HEK293T (cell line): ENCODE measurements at regions not wholly inside any gene's neighbourhood (a gene's known extent, or its start where the extent isn't known, plus 50 kb on each side); places are given as distances from the start of the nearest gene placed in this dataset.
"Not testable (repeated sequence)": the region's sequence is repeated elsewhere in the genome, so short reads cannot be mapped to it uniquely, and the experiment has no call there.

Experiments used
- CTCF ChIA-PET: fragments of 350-600 bp; formaldehyde crosslinking; extraction: SDS; loops from one replicate; lab custom pipeline; 2021; ENCODE audit warnings: antibody characterized with exemption, inconsistent platforms; lab: Yijun Ruan, JAX
- POLR2A ChIA-PET: fragments of 350-600 bp; formaldehyde crosslinking; extraction: SDS; loops from one replicate; lab custom pipeline; 2020; ENCODE audit warnings: antibody characterized with exemption, inconsistent platforms; lab: Yijun Ruan, JAX
- DNase-seq: peaks from one replicate; pipeline ENCODE4 v3.0.0; 2012; ENCODE audit warnings: mixed read lengths; ENCODE audit errors: extremely low spot score
- ARNT ChIP-seq: fragments of 450-650 bp; IDR thresholded peaks from 2 replicates; pipeline ENCODE4 v1.6.1; 2017; ENCODE audit warnings: mild to moderate bottlenecking
- BHLHE40 ChIP-seq: fragments of 450-650 bp; IDR thresholded peaks from 2 replicates; pipeline ENCODE4 v1.6.1; 2016; ENCODE audit warnings: mild to moderate bottlenecking, moderate library complexity, borderline replicate concordance
- CTBP1 ChIP-seq: fragments of 450-650 bp; IDR thresholded peaks from 2 replicates; pipeline ENCODE4 v1.6.1; 2016; ENCODE audit warnings: borderline replicate concordance
- ELF4 ChIP-seq: fragments of 450-650 bp; IDR thresholded peaks from 2 replicates; pipeline ENCODE4 v1.6.1; 2017; ENCODE audit warnings: antibody characterized with exemption
- FOXA1 ChIP-seq: fragments of 450-650 bp; IDR thresholded peaks from 2 replicates; pipeline ENCODE4 v1.6.1; 2016; ENCODE audit warnings: mild to moderate bottlenecking
- FOXK2 ChIP-seq: fragments of 450-650 bp; IDR thresholded peaks from 2 replicates; pipeline ENCODE4 v1.6.1; 2016; ENCODE audit warnings: mild to moderate bottlenecking
- FOXM1 ChIP-seq: fragments of 450-650 bp; IDR thresholded peaks from 2 replicates; pipeline ENCODE4 v1.6.1; 2017; ENCODE audit warnings: mild to moderate bottlenecking, borderline replicate concordance
- HDGF ChIP-seq: fragments of 450-650 bp; IDR thresholded peaks from 2 replicates; pipeline ENCODE4 v1.6.1; 2017; ENCODE audit warnings: antibody characterized with exemption, borderline replicate concordance
- L3MBTL2 ChIP-seq: fragments of 450-650 bp; conservative IDR thresholded peaks from 2 replicates; pipeline ENCODE4 v1.6.1; 2016; ENCODE audit warnings: mild to moderate bottlenecking
- LEF1 ChIP-seq: fragments of 450-650 bp; IDR thresholded peaks from 2 replicates; pipeline ENCODE4 v1.6.1; 2017; ENCODE audit warnings: mild to moderate bottlenecking, borderline replicate concordance
- NFRKB ChIP-seq: fragments of 450-650 bp; IDR thresholded peaks from 2 replicates; pipeline ENCODE4 v1.6.1; 2016; ENCODE audit warnings: mild to moderate bottlenecking, moderate library complexity
- PKNOX1 ChIP-seq: fragments of 450-650 bp; IDR thresholded peaks from 2 replicates; pipeline ENCODE4 v1.6.1; 2016
- SP1 ChIP-seq: fragments of 450-650 bp; IDR thresholded peaks from 2 replicates; pipeline ENCODE4 v1.6.1; 2017
- SUZ12 ChIP-seq: fragments of 450-650 bp; IDR thresholded peaks from 2 replicates; pipeline ENCODE4 v1.6.1; 2016; ENCODE audit warnings: mild to moderate bottlenecking
- TARDBP ChIP-seq: fragments of 450-650 bp; IDR thresholded peaks from 2 replicates; pipeline ENCODE4 v1.6.1; 2016
- ZNF384 ChIP-seq: fragments of 450-650 bp; IDR thresholded peaks from 2 replicates; pipeline ENCODE4 v1.6.1; 2016

GRCh38 chr12:56872366-56872765 is 61.8 kb downstream of the SDR9C7 start:
- CTCF ChIA-PET: no interaction called here
- POLR2A ChIA-PET: no interaction called here
- no peak for DNase-seq
- TF ChIP-seq HDGF (no peak), TARDBP (no peak), L3MBTL2 (no peak), NFRKB (no peak), ELF4 (no peak), CTBP1 (no peak), FOXA1 (no peak), PKNOX1 (no peak)

GRCh38 chr12:56867216-56867615 is 67.0 kb downstream of the SDR9C7 start:
- no peak for DNase-seq
- POLR2A ChIA-PET: no interaction called here
- CTCF ChIA-PET: no interaction called here
- no peak for TF ChIP-seq L3MBTL2

GRCh38 chr12:56866493-56866892 is 67.7 kb downstream of the SDR9C7 start:
- ChIA-PET POLR2A (no interaction called here), CTCF (no interaction called here)
- no peak for DNase-seq
- TF ChIP-seq ARNT (no peak), L3MBTL2 (no peak), FOXA1 (no peak), TARDBP (no peak), HDGF (no peak), BHLHE40 (no peak), LEF1 (no peak), SUZ12 (no peak), FOXK2 (no peak), FOXM1 (no peak), NFRKB (no peak), PKNOX1 (no peak), ELF4 (no peak), ZNF384 (no peak), SP1 (no peak), CTBP1 (no peak)

GRCh38 chr12:56864318-56864717 is 69.9 kb downstream of the SDR9C7 start:
- ChIA-PET POLR2A (no interaction called here), CTCF (no interaction called here)
- no peak for DNase-seq
- TF ChIP-seq BHLHE40 (no peak), FOXM1 (no peak), CTBP1 (no peak), SUZ12 (no peak), FOXK2 (no peak), FOXA1 (no peak), ARNT (no peak), PKNOX1 (no peak), TARDBP (no peak)

GRCh38 chr12:56863789-56864188 is 70.4 kb downstream of the SDR9C7 start:
- ChIA-PET CTCF (no interaction called here), POLR2A (no interaction called here)
- TF ChIP-seq NFRKB: no peak
- no peak for TF ChIP-seq BHLHE40
- TF ChIP-seq FOXK2: no peak
- TF ChIP-seq SP1: no peak
- no peak for TF ChIP-seq PKNOX1
- TF ChIP-seq ZNF384: no peak
- no peak for TF ChIP-seq TARDBP
- no peak for TF ChIP-seq HDGF
- TF ChIP-seq ARNT: no peak
- no peak for DNase-seq

GRCh38 chr12:56862264-56862663 is 71.9 kb downstream of the SDR9C7 start:
- TF ChIP-seq FOXA1 (no peak), LEF1 (no peak), SUZ12 (no peak), ARNT (no peak), ZNF384 (no peak), NFRKB (no peak), BHLHE40 (no peak), FOXM1 (no peak), HDGF (no peak), PKNOX1 (no peak), CTBP1 (no peak), L3MBTL2 (no peak), SP1 (no peak), ELF4 (no peak), TARDBP (no peak), FOXK2 (no peak)
- ChIA-PET POLR2A (no interaction called here), CTCF (no interaction called here)
- no peak for DNase-seq

GRCh38 chr12:56853392-56853978 is 80.7 kb downstream of the SDR9C7 start:
- DNase-seq, POLR2A ChIA-PET, CTCF ChIA-PET: not testable (repeated sequence)
